GM18873 (cell line): ENCODE measurements at regions not wholly inside any gene's neighbourhood (a gene's known extent, or its start where the extent isn't known, plus 50 kb on each side); places are given as distances from the start of the nearest gene placed in this dataset.
"Not testable (repeated sequence)": the region's sequence is repeated elsewhere in the genome, so short reads cannot be mapped to it uniquely, and the experiment has no call there.

ENCODE experiments used
- ATAC-seq: cut with Tn5 transposase; IDR thresholded peaks from one replicate; pipeline ENCODE4 v1.9.1; 2021; ENCODE audit warnings: mild to moderate bottlenecking, moderate library complexity, moderate number of reproducible peaks; ENCODE audit not compliant: unreplicated experiment, low FRiP score

DNA sequence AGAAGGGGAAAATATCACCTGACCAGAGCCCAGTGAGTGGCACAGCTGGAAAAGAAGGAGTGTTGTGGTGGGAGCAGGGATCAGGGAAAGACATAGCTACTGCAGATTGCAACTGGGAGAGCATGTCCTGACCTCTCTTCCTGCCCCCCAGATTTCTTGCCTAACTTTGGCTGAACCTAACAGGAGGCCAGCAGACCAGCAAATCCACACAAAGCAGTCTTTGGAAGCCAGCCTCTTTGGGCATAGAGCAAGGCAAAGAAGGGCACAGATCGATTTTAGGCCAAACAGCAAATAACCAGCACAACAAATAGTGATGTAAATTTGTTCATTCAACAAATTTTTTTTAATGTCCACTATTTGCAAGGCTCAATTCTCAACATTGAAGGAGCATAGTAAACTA lies 433.2 kb upstream of the GHITM start:
- no peak for ATAC-seq

- ATAC-seq, result no peak
Observed at GRCh38 chr10:83706952-83707582, 432.2 kb upstream of the GHITM start.

GRCh38 chr10:83713423-83713822 lies 425.9 kb upstream of the GHITM start:
- ATAC-seq, result no peak

- ATAC-seq, result no peak
Observed at GRCh38 chr10:83723080-83723479, 416.2 kb upstream of the GHITM start.

- ATAC-seq, result peak; percentile 54
Observed at GRCh38 chr10:83724471-83725241, 414.7 kb upstream of the GHITM start.

DNA sequence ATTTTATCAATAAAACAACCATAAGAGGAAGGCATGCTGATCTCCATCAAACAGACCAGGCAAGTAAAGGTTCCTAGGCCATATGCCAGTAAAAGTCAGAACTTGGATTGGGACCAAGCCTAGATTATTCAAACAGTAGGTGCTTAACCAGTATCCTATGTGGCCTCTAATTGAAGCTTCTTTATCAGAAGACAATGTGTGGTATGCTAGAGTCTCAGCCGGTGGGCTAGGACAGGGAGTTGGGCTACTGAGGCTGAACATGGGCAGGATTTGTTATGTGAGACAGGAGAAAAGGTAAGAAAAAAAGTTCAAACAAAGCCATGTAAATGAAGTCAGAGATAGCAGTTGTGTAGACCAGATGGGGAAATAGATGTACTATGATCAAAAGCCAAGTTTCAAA lies 413.7 kb upstream of the GHITM start:
- ATAC-seq, result no peak

DNA sequence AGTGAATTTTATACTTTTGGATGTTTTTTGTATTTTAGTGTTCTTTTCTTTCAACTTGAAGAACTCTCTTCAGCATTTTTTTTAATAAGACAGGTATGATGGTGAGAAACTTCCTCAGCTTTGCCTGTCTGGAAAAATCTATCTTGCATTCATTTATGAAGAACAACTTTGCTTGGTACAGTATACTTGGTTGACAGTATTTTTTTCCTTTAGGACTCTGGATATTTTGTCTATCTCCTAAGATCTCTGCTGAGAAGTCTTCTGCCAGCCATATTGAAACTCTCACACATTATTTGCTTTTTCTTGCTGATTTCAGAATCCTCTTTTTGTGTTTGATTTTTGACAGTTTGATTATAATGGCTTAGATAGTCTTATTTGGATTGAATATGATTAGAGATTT lies 405.0 kb upstream of the GHITM start:
- no peak for ATAC-seq

GRCh38 chr10:83736008-83736407 lies 403.3 kb upstream of the GHITM start:
- no peak for ATAC-seq

- no peak for ATAC-seq
Observed at GRCh38 chr10:83750604-83751003, 388.7 kb upstream of the GHITM start.

DNA sequence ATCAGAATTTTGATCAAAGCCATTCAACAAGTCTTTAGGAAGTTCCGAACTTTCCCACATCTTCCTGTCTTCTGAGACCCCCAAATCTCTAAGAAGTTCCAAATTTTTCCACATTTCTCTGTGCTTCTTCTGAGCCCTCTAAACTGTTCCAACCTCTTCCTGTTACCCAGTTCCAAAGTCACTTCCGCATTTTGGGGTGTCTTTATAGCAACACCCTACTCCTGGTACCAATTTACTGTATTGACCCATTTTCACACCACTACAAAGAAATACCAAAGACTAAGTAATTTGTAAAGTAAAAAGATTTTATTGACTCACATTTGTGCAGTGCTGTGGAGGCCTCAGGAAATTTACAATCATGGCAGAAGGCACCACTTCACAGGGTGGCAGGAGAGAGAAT lies 385.8 kb upstream of the GHITM start:
- ATAC-seq, result no peak

- no peak for ATAC-seq
Observed at GRCh38 chr10:83754857-83755256, 384.5 kb upstream of the GHITM start.

DNA sequence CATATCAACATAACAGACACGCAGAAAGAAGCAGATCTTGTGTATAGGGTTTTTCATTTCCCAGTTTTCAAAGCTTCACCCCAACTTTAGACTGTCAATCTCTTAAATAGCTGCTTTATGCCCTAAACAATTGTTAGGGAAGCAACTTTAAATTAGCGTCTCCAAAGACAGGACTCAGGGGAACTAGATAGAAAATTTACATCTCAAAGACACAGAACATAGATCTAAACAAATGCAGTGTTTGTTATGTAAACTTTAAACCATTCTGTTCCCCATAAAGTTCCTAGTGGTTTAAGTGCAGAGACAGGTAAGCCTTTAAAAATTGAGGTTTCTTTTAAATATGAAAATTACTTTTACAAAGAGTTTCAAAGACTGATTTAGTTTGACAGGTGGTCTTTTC lies 379.2 kb upstream of the GHITM start:
- no peak for ATAC-seq

GRCh38 chr10:83764666-83765065 lies 374.6 kb upstream of the GHITM start:
- ATAC-seq, result no peak

GRCh38 chr10:83765731-83766130 lies 373.6 kb upstream of the GHITM start:
- no peak for ATAC-seq

DNA sequence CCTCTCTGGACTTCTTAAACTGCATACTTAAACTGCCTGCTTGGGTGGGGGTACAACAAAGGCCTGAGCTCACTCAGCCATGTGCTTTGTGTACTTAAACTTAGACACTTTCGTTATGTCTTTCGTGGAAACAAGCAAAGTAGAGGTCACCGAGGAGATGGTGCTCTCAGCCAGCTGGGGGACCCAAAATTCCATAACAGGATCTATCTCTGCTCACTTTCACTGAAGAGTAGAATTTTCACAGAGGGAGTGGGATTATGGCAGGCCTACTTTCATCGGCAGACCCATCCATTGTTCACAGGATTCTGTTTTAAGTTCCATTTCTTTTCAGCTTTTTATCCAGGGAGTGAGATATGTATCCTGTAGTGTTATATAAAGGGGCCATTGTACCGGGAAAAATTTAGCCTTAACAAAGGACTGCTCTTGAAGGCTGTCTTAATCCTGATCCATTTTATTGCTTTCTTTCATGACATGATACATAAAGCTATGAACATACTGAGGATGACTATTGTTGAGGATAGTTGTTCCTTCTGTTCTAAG lies 370.0 kb upstream of the GHITM start:
- no peak for ATAC-seq

- not testable (repeated sequence) for ATAC-seq
Observed at GRCh38 chr10:83786701-83787100, 352.6 kb upstream of the GHITM start.

GRCh38 chr10:83801983-83802382 lies 337.3 kb upstream of the GHITM start:
- ATAC-seq, result no peak

DNA sequence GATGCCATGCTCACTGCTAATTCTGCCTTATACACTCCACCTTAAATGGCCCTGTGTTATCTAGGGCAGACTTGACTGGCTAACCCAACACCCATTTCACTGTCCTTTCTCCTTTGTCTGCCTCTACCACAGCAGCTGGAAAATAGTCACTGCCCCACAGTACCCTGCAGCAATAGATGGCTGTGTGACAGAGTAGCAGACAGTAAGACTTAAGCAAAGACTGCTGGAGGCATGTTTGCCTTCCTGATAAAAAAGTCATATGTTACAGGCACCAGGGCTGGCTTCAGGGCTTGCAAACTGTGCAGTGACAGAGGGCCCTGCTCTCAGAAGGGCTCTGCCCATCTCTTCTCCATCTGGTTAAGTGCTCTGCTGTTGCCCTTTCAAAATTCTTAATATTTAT lies 332.6 kb upstream of the GHITM start:
- no peak for ATAC-seq

- ATAC-seq, result no peak
Observed at GRCh38 chr10:83809001-83809400, 330.3 kb upstream of the GHITM start.

GRCh38 chr10:83816942-83817341 lies 322.4 kb upstream of the GHITM start:
- ATAC-seq, result no peak

GRCh38 chr10:83817797-83818196 lies 321.5 kb upstream of the GHITM start:
- no peak for ATAC-seq

GRCh38 chr10:83819609-83820008 lies 319.7 kb upstream of the GHITM start:
- no peak for ATAC-seq
